ENCODE measurements at regions not wholly inside any gene's neighbourhood (a gene's known extent, or its start where the extent isn't known, plus 50 kb on each side); places are given as distances from the start of the nearest gene placed in this dataset.

- no peaks in the 10 kb centered on the region for H3K9me2 ChIP-seq (ENCODE audit: insufficient read depth, low read length)
- no peaks in the 10 kb centered on the region for H3K36me3 ChIP-seq (ENCODE audit: insufficient read depth, low read length)
- no peaks in the 10 kb centered on the region for H3K9me3 ChIP-seq (ENCODE audit: low read length)
- H2AFZ ChIP-seq (ENCODE audit: low read depth, low read length) = no peak overlapping the region
- H3K4me2 ChIP-seq (ENCODE audit: low read length) = no peak overlapping the region
- no peak for TF ChIP-seq MXI1 (conservative IDR thresholded peaks at IDR 0.05; ENCODE audit: poor library complexity, severe bottlenecking)
- no peak for TF ChIP-seq EP300 (conservative IDR thresholded peaks at IDR 0.05; ENCODE audit: poor library complexity, severe bottlenecking)
- TF ChIP-seq CTCF (IDR thresholded peaks at IDR 0.05; ENCODE audit: poor library complexity, severe bottlenecking) = no peak
- no peak for TF ChIP-seq POLR2AphosphoS5 (IDR thresholded peaks at IDR 0.05)
- no peak for TF ChIP-seq RAD21 (conservative IDR thresholded peaks at IDR 0.05)
- no peak for TF ChIP-seq SMC3 (conservative IDR thresholded peaks at IDR 0.05; ENCODE audit: poor library complexity)
- H3K27ac ChIP-seq (ENCODE audit: low read length) = no peak overlapping the region
- H4K20me1 ChIP-seq (ENCODE audit: insufficient read depth) = no peaks in the 10 kb centered on the region
- no peak overlapping the region for H3K4me3 ChIP-seq (ENCODE audit: low read length)
- H3F3A ChIP-seq (ENCODE audit: insufficient read depth, low read length, poor library complexity, severe bottlenecking) = no peaks in the 10 kb centered on the region
- H3K79me2 ChIP-seq (replicated peaks; ENCODE audit: insufficient read depth, low read length) = no peaks in the 10 kb centered on the region
- no peaks in the 10 kb centered on the region for H3K27me3 ChIP-seq (ENCODE audit: insufficient read depth, low read depth, low read length)
- no peak overlapping the region for H3K9ac ChIP-seq (ENCODE audit: low read length)
These were observed 149.5 kb upstream of the NPY start for GRCh38 chr7:24134535-24134934.

GRCh38 chr7:24135003-24135817, 148.8 kb upstream of the NPY start:
- Histone ChIP-seq H3K9me2 (ENCODE audit: insufficient read depth, low read length) (no peaks in the 10 kb centered on the region), H3K4me3 (ENCODE audit: low read length) (no peak overlapping the region), H4K20me1 (ENCODE audit: insufficient read depth) (no peaks in the 10 kb centered on the region), H3F3A (ENCODE audit: insufficient read depth, low read length, poor library complexity, severe bottlenecking) (no peaks in the 10 kb centered on the region), H3K9me3 (ENCODE audit: low read length) (no peaks in the 10 kb centered on the region), H2AFZ (ENCODE audit: low read depth, low read length) (no peak overlapping the region), H3K36me3 (ENCODE audit: insufficient read depth, low read length) (no peaks in the 10 kb centered on the region), H3K9ac (ENCODE audit: low read length) (no peak overlapping the region), H3K27me3 (ENCODE audit: insufficient read depth, low read depth, low read length) (no peaks in the 10 kb centered on the region), H3K79me2 (replicated peaks; ENCODE audit: insufficient read depth, low read length) (no peaks in the 10 kb centered on the region), H3K27ac (ENCODE audit: low read length) (no peak overlapping the region), H3K4me2 (ENCODE audit: low read length) (no peak overlapping the region)
- TF ChIP-seq EP300 (conservative IDR thresholded peaks at IDR 0.05; ENCODE audit: poor library complexity, severe bottlenecking) (no peak), SMC3 (conservative IDR thresholded peaks at IDR 0.05; ENCODE audit: poor library complexity) (no peak), REST (IDR thresholded peaks at IDR 0.05; ENCODE audit: borderline replicate concordance) (no peak), TAF1 (IDR thresholded peaks at IDR 0.05; ENCODE audit: low read depth) (no peak), MXI1 (conservative IDR thresholded peaks at IDR 0.05; ENCODE audit: poor library complexity, severe bottlenecking) (no peak), RAD21 (conservative IDR thresholded peaks at IDR 0.05) (no peak), POLR2AphosphoS5 (IDR thresholded peaks at IDR 0.05) (no peak), CTCF (IDR thresholded peaks at IDR 0.05; ENCODE audit: poor library complexity, severe bottlenecking) (no peak), EZH2 (IDR thresholded peaks at IDR 0.05; ENCODE audit: borderline replicate concordance, insufficient read depth, low read length, poor library complexity, severe bottlenecking) (no peak)
